ENCODE measurements at regions not wholly inside any gene's neighbourhood (a gene's known extent, or its start where the extent isn't known, plus 50 kb on each side); places are given as distances from the start of the nearest gene placed in this dataset.

DNA sequence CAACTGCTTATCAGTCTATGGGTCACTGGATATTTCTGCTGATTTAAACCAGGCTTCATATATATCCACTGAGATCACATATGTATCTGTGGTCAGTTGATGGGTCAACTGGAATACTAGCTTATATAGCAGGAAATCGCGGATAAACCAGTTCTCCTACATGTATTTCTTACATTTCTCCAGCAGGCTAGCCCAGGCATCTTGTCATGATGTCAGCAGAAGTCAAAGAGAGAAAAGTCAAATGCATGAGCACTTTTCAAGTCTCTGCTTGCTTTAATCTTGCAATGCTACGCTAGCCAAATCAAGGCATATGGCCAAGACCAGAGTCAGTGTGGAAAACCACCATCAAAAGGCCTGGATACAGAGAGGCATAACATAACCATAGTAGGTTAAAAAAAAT, 1008.8 kb upstream of the DIAPH2 start:
- no peak for TF ChIP-seq POLR2A (IDR thresholded peaks at IDR 0.05)
- TF ChIP-seq, protein P1, sequence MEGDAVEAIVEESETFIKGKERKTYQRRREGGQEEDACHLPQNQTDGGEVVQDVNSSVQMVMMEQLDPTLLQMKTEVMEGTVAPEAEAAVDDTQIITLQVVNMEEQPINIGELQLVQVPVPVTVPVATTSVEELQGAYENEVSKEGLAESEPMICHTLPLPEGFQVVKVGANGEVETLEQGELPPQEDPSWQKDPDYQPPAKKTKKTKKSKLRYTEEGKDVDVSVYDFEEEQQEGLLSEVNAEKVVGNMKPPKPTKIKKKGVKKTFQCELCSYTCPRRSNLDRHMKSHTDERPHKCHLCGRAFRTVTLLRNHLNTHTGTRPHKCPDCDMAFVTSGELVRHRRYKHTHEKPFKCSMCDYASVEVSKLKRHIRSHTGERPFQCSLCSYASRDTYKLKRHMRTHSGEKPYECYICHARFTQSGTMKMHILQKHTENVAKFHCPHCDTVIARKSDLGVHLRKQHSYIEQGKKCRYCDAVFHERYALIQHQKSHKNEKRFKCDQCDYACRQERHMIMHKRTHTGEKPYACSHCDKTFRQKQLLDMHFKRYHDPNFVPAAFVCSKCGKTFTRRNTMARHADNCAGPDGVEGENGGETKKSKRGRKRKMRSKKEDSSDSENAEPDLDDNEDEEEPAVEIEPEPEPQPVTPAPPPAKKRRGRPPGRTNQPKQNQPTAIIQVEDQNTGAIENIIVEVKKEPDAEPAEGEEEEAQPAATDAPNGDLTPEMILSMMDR (IDR thresholded peaks at IDR 0.05): no peak

Data from adrenal gland (tissue), 5 donors.